ENCODE measurements at regions not wholly inside any gene's neighbourhood (a gene's known extent, or its start where the extent isn't known, plus 50 kb on each side); places are given as distances from the start of the nearest gene placed in this dataset.

DNA sequence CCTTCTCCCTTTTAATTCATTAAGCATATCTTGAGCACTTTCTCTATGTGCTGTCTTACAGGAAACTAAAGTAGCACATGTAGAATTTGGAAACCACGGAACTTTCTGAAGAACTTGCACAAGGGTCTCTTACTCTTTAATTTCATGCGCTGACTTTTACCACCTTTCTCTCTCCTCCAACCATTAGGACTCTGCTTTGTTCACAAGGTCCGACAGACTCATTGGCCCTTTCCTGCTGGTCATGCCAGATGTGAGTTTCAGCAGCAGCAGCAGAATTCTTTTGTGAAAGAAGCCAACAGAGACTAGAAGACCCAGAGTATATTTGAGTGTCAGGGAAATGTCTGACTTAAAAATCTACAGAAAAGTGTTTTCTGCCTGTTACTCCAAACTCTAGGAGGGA is 207.1 kb downstream of the GUCY2F start:
- TF ChIP-seq, protein P1, sequence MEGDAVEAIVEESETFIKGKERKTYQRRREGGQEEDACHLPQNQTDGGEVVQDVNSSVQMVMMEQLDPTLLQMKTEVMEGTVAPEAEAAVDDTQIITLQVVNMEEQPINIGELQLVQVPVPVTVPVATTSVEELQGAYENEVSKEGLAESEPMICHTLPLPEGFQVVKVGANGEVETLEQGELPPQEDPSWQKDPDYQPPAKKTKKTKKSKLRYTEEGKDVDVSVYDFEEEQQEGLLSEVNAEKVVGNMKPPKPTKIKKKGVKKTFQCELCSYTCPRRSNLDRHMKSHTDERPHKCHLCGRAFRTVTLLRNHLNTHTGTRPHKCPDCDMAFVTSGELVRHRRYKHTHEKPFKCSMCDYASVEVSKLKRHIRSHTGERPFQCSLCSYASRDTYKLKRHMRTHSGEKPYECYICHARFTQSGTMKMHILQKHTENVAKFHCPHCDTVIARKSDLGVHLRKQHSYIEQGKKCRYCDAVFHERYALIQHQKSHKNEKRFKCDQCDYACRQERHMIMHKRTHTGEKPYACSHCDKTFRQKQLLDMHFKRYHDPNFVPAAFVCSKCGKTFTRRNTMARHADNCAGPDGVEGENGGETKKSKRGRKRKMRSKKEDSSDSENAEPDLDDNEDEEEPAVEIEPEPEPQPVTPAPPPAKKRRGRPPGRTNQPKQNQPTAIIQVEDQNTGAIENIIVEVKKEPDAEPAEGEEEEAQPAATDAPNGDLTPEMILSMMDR (IDR thresholded peaks at IDR 0.05) = no peak
- TF ChIP-seq EP300 (IDR thresholded peaks at IDR 0.05) (no peak), POLR2A (IDR thresholded peaks at IDR 0.05) (no peak), POLR2AphosphoS5 (IDR thresholded peaks at IDR 0.05) (no peak)

Measured in upper lobe of left lung (tissue), 4 donors.